Central memory CD8-positive, alpha-beta T cell (primary cell): ENCODE measurements at regions not wholly inside any gene's neighbourhood (a gene's known extent, or its start where the extent isn't known, plus 50 kb on each side); places are given as distances from the start of the nearest gene placed in this dataset.

Source experiments
- ATAC-seq: fragments of 150-1000 bp; cut with Tn5 transposase; replicated peaks from 2 replicates; pipeline ENCODE4 v1.10.0; 2022; ENCODE audit warnings: mild to moderate bottlenecking, moderate FRiP score, moderate number of reproducible peaks; ENCODE audit not compliant: poor library complexity, severe bottlenecking; ENCODE audit errors: extremely low read depth
- DNase-seq, 2 donors: peaks; one replicate each; pipeline ENCODE4 v3.0.0; 2021; ENCODE audit warnings: low spot score in 2 of 2
- H3K27ac Mint-ChIP-seq: one replicate; pipeline ENCODE4 v1.8.0; 2022; ENCODE audit warnings: low read depth, mild to moderate bottlenecking, moderate library complexity, mixed read lengths
- H3K27me3 Mint-ChIP-seq: one replicate; pipeline ENCODE4 v1.8.0; 2022; ENCODE audit warnings: mixed read lengths
- H3K36me3 Mint-ChIP-seq: one replicate; pipeline ENCODE4 v1.8.0; 2022; ENCODE audit warnings: mild to moderate bottlenecking, moderate library complexity, mixed read lengths; ENCODE audit not compliant: insufficient read depth
- H3K4me1 Mint-ChIP-seq: one replicate; pipeline ENCODE4 v1.8.0; 2022; ENCODE audit warnings: mixed read lengths
- H3K4me3 Mint-ChIP-seq: one replicate; pipeline ENCODE4 v1.8.0; 2022; ENCODE audit warnings: mild to moderate bottlenecking, moderate library complexity, mixed read lengths
- H3K9me3 Mint-ChIP-seq: one replicate; pipeline ENCODE4 v1.8.0; 2022; ENCODE audit warnings: mixed read lengths

DNA sequence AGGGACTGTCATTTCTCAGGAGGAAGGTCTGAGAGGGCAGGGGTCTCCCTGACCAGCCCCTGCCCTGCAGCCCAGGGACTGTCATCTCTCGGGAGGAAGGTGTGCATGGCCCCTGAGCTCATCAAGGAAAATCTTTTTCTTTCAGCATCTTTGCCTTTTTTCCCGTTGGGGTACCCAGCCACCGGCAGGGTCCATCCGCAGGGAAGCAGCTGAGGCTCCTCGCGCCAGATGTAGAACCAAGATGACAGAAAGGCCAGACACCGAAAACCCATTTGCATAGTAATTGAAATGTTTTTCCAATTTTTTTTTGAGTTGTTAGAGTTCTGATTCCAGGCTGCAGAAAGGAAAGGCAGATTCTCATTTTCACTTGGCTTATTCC, 613.9 kb downstream of the TBC1D22A start:
- Mint-ChIP-seq H3K4me3 (no peak overlapping the region), H3K4me1 (no peaks in the 10 kb centered on the region), H3K36me3 (no peaks in the 10 kb centered on the region), H3K9me3 (peaks cover 10% of the 10 kb centered on the region), H3K27me3 (peaks cover 18% of the 10 kb centered on the region), H3K27ac (no peak overlapping the region)
- no peak for DNase-seq
- no peak for ATAC-seq

DNA sequence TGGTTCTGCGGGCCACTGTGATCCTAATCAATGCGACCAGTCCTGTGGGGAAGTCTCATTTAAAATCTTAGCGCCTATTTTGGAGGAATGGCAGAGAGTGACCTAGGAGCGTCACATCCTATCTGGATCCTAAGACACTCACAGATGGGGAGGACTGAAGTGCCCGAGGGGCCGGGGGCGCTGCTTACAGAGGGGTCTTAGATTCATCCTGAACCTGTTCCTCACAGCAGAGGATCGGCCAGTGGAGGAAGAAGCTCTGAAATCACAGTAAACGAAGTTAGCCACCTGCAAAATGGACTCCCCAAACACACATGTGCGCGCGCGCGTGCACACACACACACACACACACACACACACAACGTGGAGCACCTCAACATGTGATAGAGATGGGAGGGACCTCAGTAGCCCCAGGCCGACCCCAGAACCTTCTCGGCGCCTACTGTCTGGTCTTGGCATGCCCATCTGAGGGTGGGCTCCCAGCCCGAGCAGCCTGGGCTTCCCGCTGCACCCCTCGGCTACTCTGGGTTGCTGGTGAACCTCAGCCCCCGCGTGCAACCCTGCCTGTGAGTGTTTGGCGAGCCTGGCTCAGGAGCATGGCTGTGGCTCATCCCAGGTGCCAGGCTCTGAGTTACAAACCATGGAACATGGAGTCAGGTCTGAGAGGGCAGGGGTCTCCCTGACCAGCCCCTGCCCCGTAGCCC, 613.3 kb downstream of the TBC1D22A start:
- peaks cover 10% of the 10 kb centered on the region for H3K9me3 Mint-ChIP-seq
- H3K27ac Mint-ChIP-seq, result no peak overlapping the region
- no peak for ATAC-seq
- DNase-seq, result no peak
- H3K4me1 Mint-ChIP-seq, result no peaks in the 10 kb centered on the region
- no peaks in the 10 kb centered on the region for H3K36me3 Mint-ChIP-seq
- H3K27me3 Mint-ChIP-seq, result peaks cover 22% of the 10 kb centered on the region
- H3K4me3 Mint-ChIP-seq, result no peak overlapping the region

DNA sequence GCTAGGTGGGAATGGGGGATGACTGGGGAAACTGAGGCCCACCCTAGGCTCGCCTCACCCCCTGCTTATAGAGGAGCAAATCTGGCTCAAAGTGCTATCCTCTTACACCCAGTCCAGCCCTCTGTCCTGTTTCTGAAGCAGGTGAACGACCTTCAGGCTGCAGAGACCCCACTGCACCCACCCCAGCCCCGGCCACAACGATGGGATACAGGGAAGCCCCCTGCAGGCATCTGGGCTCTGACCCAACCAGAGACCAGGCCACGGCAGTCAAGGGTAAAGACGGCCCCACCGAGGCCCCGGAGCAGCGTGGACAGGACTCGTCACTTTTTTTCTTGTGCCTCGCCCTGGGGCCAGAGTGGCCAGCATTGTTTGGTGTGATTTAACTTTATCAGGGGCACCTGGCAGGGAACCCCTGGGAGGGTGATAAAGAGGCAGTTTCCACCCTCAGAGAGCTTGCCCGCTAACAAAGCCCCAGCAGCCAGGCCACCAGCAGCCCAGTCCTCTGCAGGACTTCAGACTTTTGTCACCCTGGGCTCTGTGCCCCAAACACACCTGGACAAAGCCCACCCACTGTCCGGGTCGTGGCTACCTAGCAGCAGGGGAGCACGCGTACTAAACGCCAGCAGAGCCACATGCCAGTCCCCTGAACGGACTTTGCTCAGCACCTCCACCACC, 612.6 kb downstream of the TBC1D22A start:
- DNase-seq (no peak), ATAC-seq (no peak)
- Mint-ChIP-seq H3K4me3 (no peak overlapping the region), H3K4me1 (no peaks in the 10 kb centered on the region), H3K27ac (no peak overlapping the region), H3K9me3 (peaks cover 10% of the 10 kb centered on the region), H3K36me3 (no peaks in the 10 kb centered on the region), H3K27me3 (peaks cover 30% of the 10 kb centered on the region)

DNA sequence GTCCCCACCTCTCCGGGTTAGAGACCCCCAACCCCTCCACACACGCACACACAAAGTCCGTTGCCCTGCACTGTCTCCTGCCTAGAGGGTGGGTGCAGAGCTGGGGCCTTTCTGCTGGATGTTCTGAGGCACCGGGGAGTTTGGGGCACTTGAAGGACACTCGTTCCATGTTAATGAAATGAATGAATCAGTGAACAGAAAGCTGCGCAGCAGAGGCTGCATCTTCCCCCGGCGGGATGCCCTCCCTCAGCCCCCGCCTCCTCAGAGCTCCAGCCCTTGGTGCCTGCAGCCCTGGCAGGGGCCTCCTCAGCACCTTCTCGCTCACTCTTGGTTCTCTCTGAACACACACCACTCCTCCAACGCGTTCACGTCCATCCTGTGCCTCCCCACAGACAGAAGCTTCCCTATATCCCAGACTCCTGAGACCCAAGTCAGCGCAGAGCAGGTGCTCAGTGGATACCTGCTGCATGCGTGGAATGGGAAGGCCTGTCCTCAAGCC, 611.9 kb downstream of the TBC1D22A start:
- Mint-ChIP-seq H3K4me1 (no peaks in the 10 kb centered on the region), H3K9me3 (peaks cover 10% of the 10 kb centered on the region)

DNA sequence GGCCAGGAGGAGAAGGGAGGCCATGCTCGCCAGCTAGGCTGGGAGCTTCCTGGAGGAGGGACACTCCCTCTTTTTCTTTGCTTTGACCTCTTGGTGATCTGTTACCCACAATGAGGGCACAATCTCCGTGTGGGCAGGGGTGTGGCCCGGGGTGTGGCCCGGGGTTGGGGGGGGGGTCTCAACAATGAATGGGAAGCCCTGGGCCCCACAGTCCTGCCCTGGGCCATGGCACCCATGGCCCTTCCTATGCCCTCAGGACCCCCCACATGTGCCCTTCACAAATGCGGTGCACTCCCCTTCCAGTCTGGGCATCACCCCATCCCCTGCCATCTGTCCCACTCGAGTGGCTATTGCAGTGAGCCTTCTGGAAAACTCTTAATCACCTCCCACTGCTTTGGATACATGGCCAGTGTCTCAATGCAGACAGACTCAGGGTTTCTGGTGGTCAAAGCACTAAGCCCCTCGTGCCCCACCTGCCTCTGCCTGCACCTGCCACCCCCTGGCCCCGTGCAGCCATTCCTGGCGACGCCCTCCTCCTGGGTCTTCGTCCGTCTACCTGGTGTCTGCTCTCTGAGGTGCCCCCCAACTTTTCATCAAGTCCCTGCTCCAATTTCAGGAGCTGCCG, 611.3 kb downstream of the TBC1D22A start:
- H3K36me3 Mint-ChIP-seq, result no peaks in the 10 kb centered on the region
- H3K4me1 Mint-ChIP-seq, result no peaks in the 10 kb centered on the region
- H3K9me3 Mint-ChIP-seq, result peaks cover 7% of the 10 kb centered on the region
- no peak overlapping the region for H3K27ac Mint-ChIP-seq
- no peak for ATAC-seq
- H3K4me3 Mint-ChIP-seq, result no peak overlapping the region
- H3K27me3 Mint-ChIP-seq, result peaks cover 42% of the 10 kb centered on the region
- DNase-seq, result no peak

More for the DNA sequence above, 611.9 kb downstream of the TBC1D22A start:
- DNase-seq, result no peak
- Mint-ChIP-seq H3K36me3 (no peaks in the 10 kb centered on the region), H3K4me3 (no peak overlapping the region), H3K27me3 (peaks cover 37% of the 10 kb centered on the region), H3K27ac (no peak overlapping the region)
- no peak for ATAC-seq

DNA sequence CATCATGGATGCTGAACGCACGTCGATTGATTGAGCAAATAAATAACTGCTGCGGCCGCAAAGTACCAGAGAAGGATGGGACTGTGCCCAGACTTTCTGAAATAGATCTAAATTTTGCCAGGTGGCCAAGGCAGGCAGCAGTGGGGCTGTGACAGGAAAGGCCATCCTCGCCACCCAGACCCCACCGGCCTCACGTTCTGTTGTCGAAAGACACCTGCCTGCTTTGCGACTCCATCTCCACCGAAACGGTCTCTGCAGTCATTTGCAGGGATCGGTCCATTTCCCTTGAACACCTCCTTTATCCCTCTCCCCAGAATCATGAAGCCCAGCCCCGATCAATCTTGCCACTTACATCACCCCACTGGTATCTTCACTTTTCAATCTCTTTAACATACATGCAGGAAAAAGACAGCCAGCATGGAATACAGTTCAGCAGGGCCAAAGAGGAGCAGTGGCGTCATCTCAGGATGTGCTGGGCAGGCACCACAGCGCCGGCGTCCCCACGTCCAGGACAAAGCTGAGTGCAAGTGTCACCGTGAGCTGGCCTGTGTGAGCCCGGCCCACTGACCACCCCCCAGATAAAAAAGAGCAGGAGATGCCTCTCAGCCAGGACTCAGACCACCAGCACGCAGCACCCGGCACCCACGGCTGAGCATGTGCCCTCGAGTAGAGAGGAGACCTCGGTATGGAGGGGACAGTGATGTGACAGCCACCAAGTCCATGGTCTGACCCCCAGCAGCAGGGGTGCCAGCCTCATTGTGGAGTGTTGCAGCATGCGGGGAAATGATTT, 610.3 kb downstream of the TBC1D22A start:
- Mint-ChIP-seq H3K4me1 (no peaks in the 10 kb centered on the region), H3K4me3 (no peak overlapping the region), H3K27me3 (peaks cover 48% of the 10 kb centered on the region), H3K36me3 (no peaks in the 10 kb centered on the region), H3K9me3 (no peaks in the 10 kb centered on the region), H3K27ac (no peak overlapping the region)
- DNase-seq (no peak), ATAC-seq (no peak)

DNA sequence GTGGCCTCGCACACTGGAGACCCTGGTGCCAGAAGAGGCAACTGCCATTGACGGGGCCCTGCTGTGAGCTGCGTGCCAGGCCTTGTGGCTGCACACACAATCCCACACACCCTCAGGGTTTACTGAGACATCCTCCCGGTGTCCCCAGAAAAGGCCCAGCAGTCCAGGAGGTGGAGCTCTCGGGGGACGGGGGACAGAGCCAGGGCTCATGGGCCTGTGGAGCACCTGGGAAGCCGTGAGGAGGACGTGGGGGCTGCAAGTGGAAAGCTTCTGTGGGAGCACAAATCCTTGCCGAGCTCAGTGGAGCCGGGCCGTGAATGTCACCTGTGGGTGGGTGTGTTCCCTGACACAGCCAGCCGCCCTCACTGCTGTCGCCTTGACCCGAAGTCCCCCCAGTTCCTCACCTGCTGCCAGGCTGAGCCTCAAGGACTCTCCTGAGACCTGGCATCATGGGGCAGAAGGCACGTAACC, 609.7 kb downstream of the TBC1D22A start:
- H3K27ac Mint-ChIP-seq, result no peak overlapping the region

DNA sequence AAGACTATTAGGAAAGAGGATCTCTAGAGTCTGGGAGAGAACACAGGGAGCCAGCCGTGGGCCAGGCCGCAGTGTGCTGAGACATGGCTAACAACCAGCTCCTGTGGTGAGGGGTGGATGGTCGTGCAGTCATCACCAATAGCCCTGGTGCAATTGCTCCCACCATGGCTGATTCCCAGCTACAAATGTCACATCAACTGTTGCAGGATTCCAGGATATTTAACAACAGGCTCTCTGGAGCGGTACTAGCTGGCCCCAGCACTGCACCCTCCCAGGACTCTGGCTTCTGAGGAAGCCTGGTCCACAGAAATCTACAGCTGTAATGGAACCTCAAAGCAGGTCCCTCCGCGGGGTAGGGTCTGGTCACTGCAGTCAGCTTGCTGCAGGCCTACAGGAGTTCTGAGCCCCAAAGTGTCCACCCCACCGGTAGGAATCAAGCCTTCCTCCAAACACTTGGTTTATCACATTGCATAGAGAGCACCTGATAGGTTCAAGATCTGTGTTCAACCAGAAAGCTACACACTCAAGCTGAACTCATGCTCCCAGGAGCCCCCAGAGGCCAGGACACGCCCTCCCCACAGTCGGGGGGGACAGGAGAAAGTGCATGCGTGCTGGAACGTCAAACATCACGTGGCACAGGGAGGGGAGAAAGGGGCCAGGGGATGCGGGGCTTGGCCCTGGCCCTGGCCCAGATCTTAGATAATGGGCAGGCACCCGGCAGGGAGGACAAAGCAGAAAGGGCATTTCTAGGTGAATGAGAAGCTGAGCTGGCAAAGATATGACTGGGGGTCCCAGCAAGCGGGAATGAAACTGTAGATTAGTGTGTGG, 609.0 kb downstream of the TBC1D22A start:
- H3K4me3 Mint-ChIP-seq, result no peak overlapping the region
- no peak overlapping the region for H3K27ac Mint-ChIP-seq
- no peaks in the 10 kb centered on the region for H3K9me3 Mint-ChIP-seq
- ATAC-seq (no peak), DNase-seq (no peak)
- peaks cover 61% of the 10 kb centered on the region for H3K27me3 Mint-ChIP-seq
- H3K4me1 Mint-ChIP-seq, result no peaks in the 10 kb centered on the region
- H3K36me3 Mint-ChIP-seq, result no peaks in the 10 kb centered on the region

More for the DNA sequence above, 609.7 kb downstream of the TBC1D22A start:
- ATAC-seq, result no peak
- Mint-ChIP-seq H3K4me1 (no peaks in the 10 kb centered on the region), H3K4me3 (no peak overlapping the region), H3K9me3 (no peaks in the 10 kb centered on the region), H3K36me3 (no peaks in the 10 kb centered on the region), H3K27me3 (peaks cover 55% of the 10 kb centered on the region)
- DNase-seq, result no peak

DNA sequence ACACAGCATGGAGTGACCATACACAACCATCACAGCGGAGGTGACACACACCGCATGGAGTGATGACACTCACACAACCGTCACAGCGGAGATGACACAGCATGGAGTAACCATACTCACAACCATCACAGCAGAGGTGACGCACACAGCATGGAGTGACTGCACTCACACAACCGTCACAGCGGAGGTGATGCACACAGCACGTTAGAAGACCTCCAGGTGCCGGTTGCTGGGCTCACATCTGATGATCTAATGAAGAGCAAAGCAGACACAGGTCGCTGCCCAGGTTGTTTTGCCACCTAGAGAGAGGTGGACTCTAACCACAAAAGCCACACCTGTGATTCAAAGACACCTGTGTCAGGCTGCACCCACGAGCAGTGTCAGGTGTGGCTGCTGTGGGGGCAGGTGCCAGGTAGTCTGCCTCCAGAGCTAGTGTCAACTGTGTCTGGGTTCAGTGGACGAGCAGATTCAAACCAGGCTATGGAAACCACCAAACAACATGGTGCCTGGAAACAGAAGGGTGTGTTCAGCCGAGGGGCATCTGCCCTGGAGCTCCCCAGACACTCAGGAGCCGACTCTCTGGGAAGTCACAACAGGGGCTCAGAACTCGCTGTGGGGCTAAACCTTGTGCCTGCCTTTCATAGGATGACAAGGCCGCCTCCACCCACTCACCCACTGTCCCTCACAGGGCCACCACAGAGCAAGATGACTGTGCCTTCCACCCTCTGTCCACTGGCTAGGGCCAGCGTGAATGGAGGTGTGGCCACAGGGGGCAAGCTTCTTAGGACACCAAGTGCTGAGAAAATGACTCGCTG, 608.2 kb downstream of the TBC1D22A start:
- no peaks in the 10 kb centered on the region for H3K4me1 Mint-ChIP-seq
- H3K4me3 Mint-ChIP-seq, result no peak overlapping the region
- H3K27me3 Mint-ChIP-seq, result peaks cover 66% of the 10 kb centered on the region
- DNase-seq (no peak), ATAC-seq (no peak)
- no peak overlapping the region for H3K27ac Mint-ChIP-seq
- no peaks in the 10 kb centered on the region for H3K9me3 Mint-ChIP-seq
- H3K36me3 Mint-ChIP-seq, result no peaks in the 10 kb centered on the region

DNA sequence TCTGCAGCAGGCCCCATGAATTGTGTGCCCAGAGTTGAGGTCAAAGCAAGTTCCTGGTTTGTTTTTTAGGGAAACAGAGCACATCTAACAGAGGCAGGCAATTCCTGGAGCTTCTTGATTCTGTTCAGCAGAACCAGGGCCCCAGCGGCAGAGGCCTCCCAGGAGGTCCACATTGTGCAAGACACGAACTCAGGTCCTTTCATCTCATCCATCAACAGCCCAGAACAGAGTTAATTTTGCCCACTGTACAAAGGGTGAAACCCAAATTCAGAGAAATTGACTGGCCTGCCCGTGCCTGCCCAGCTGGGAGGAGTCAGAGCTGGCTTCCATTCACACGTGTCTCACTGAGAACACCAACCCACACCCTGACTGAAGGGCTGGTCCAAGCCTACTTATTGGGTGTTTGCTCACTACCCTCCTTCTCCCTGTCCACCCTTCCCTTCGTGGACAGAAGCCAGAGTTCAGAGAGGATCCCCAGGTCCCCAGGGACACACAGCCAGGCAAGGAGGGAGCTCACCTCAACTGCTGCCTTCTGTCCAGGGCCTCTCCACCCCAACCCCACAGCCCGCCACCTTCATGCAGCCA, 607.1 kb downstream of the TBC1D22A start:
- no peak overlapping the region for H3K4me3 Mint-ChIP-seq
- H3K4me1 Mint-ChIP-seq, result no peaks in the 10 kb centered on the region
- H3K36me3 Mint-ChIP-seq, result no peaks in the 10 kb centered on the region
- no peaks in the 10 kb centered on the region for H3K9me3 Mint-ChIP-seq
- no peak overlapping the region for H3K27ac Mint-ChIP-seq
- DNase-seq (no peak), ATAC-seq (no peak)
- peaks cover 66% of the 10 kb centered on the region for H3K27me3 Mint-ChIP-seq

DNA sequence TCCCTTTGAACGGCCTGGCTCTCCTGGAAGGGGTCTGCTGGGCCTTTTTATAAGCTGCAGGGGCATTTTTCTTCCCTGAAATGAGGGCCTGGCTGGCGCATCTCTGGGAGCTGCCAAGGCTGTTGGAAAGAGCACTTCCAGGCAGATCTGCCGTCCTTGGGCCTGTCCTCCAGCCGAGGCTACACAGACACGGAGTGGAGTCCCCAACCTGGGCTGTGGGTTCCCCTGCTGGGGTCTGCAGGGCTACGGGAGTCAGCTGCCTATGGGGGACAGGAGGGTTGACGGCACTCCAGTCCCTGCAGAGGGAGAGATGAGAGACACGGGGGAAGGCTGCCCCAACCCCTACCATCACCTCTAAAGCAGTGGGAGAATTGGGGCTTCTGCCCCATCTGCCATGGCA, 606.6 kb downstream of the TBC1D22A start:
- ATAC-seq, result no peak
- H3K27ac Mint-ChIP-seq, result no peak overlapping the region
- H3K4me3 Mint-ChIP-seq, result no peak overlapping the region
- no peaks in the 10 kb centered on the region for H3K4me1 Mint-ChIP-seq
- H3K9me3 Mint-ChIP-seq, result peaks cover 5% of the 10 kb centered on the region
- DNase-seq, result no peak
- H3K27me3 Mint-ChIP-seq, result peaks cover 66% of the 10 kb centered on the region
- no peaks in the 10 kb centered on the region for H3K36me3 Mint-ChIP-seq
